SU-DHL-6 (cell line): ENCODE measurements at regions not wholly inside any gene's neighbourhood (a gene's known extent, or its start where the extent isn't known, plus 50 kb on each side); places are given as distances from the start of the nearest gene placed in this dataset.

ENCODE experiments used
- CTCF ChIP-seq: fragments of 200-600 bp; sonication (generic); IDR thresholded peaks from one replicate; pipeline ENCODE4 v1.5.1; 2017; ENCODE audit warnings: antibody characterized with exemption, mild to moderate bottlenecking, low read length, moderate library complexity; ENCODE audit not compliant: insufficient read depth, poor library complexity, severe bottlenecking
- EZH2phosphoT487 ChIP-seq: fragments of 200-600 bp; sonication (generic), shearing (Covaris generic); conservative IDR thresholded peaks from 2 replicates; pipeline ENCODE4 v1.6.1; 2018; ENCODE audit warnings: mild to moderate bottlenecking, antibody characterized with exemption, low read length, moderate library complexity, mixed read lengths

GRCh38 chr9:10867194-10867593 is 254.4 kb upstream of the PTPRD start:
- no peak for TF ChIP-seq CTCF
- TF ChIP-seq EZH2phosphoT487: no peak
